ELR (cell line): ENCODE measurements at regions not wholly inside any gene's neighbourhood (a gene's known extent, or its start where the extent isn't known, plus 50 kb on each side); places are given as distances from the start of the nearest gene placed in this dataset.
A peak's percentile ranks its signal among the peaks of the same experiment; 100 is the strongest.

Experiments used
- DNase-seq: peaks from one replicate; pipeline ENCODE4 v3.0.0-alpha.2; 2015; ENCODE audit warnings: low read depth

GRCh38 chr12:61896436-61896835 is 363.8 kb upstream of the USP15 start:
- no peak for DNase-seq

- DNase-seq: no peak
Observed at GRCh38 chr12:61902403-61902802, 357.8 kb upstream of the USP15 start.

- DNase-seq: no peak
Observed at GRCh38 chr12:61911113-61911512, 349.1 kb upstream of the USP15 start.

GRCh38 chr12:61915420-61915819 is 344.8 kb upstream of the USP15 start:
- no peak for DNase-seq

- DNase-seq: no peak
Observed at GRCh38 chr12:61916831-61917230, 343.4 kb upstream of the USP15 start.

GRCh38 chr12:61919686-61920085 is 340.5 kb upstream of the USP15 start:
- DNase-seq: no peak

GRCh38 chr12:61920230-61920629 is 340.0 kb upstream of the USP15 start:
- DNase-seq: no peak

GRCh38 chr12:61923152-61923551 is 337.1 kb upstream of the USP15 start:
- DNase-seq: no peak

GRCh38 chr12:61934564-61934963 is 325.6 kb upstream of the USP15 start:
- DNase-seq: no peak

GRCh38 chr12:61939977-61940376 is 320.2 kb upstream of the USP15 start:
- DNase-seq: no peak

GRCh38 chr12:61956545-61956944 is 303.7 kb upstream of the USP15 start:
- DNase-seq: no peak

GRCh38 chr12:61974461-61974860 is 285.7 kb upstream of the USP15 start:
- DNase-seq: no peak

- no peak for DNase-seq
Observed at GRCh38 chr12:61985830-61986229, 274.4 kb upstream of the USP15 start.

GRCh38 chr12:61987173-61987572 is 273.0 kb upstream of the USP15 start:
- DNase-seq: no peak

GRCh38 chr12:61991661-61992060 is 268.5 kb upstream of the USP15 start:
- DNase-seq: no peak

GRCh38 chr12:61993734-61994345 is 266.4 kb upstream of the USP15 start:
- DNase-seq: peak; percentile 3

GRCh38 chr12:61996717-61997116 is 263.5 kb upstream of the USP15 start:
- DNase-seq: no peak

- DNase-seq: no peak
Observed at GRCh38 chr12:61998791-61999190, 261.4 kb upstream of the USP15 start.

GRCh38 chr12:61999311-61999710 is 260.9 kb upstream of the USP15 start:
- DNase-seq: no peak

- DNase-seq: no peak
Observed at GRCh38 chr12:62001424-62001823, 258.8 kb upstream of the USP15 start.

- DNase-seq: no peak
Observed at GRCh38 chr12:62003226-62003625, 257.0 kb upstream of the USP15 start.

GRCh38 chr12:62003701-62004100 is 256.5 kb upstream of the USP15 start:
- no peak for DNase-seq

- no peak for DNase-seq
Observed at GRCh38 chr12:62005615-62006014, 254.6 kb upstream of the USP15 start.

GRCh38 chr12:62006076-62006732 is 254.0 kb upstream of the USP15 start:
- peak; percentile 40 for DNase-seq
